Mucosa of rectum (tissue), 2 donors: ENCODE measurements at regions not wholly inside any gene's neighbourhood (a gene's known extent, or its start where the extent isn't known, plus 50 kb on each side); places are given as distances from the start of the nearest gene placed in this dataset.
"Not testable (repeated sequence)": the region's sequence is repeated elsewhere in the genome, so short reads cannot be mapped to it uniquely, and the experiment has no call there.

Experiments used
- H3K27ac ChIP-seq, 2 donors: one replicate each; pipeline ENCODE4 v1.7.0; 2013; ENCODE audit warnings: inconsistent platforms in 2 of 2, low read depth in 2 of 2, low read length in 2 of 2
- H3K27me3 ChIP-seq, 2 donors: one replicate each; pipeline ENCODE4 v1.7.0; 2013; ENCODE audit warnings: low read length in 2 of 2; ENCODE audit not compliant: control insufficient read depth in 2 of 2, insufficient read depth in 2 of 2
- H3K36me3 ChIP-seq, 2 donors: one replicate each; pipeline ENCODE4 v1.7.0; 2013; ENCODE audit warnings: low read length in 2 of 2; ENCODE audit not compliant: control insufficient read depth in 2 of 2, insufficient read depth in 2 of 2
- H3K4me1 ChIP-seq, 2 donors: one replicate each; pipeline ENCODE4 v1.7.0; 2013; ENCODE audit warnings: low read length in 2 of 2, mild to moderate bottlenecking in 1 of 2; ENCODE audit not compliant: control insufficient read depth in 2 of 2, insufficient read depth in 2 of 2
- H3K4me3 ChIP-seq, 2 donors: one replicate each; pipeline ENCODE4 v1.7.0; 2013; ENCODE audit warnings: low read length in 2 of 2
- H3K9ac ChIP-seq, 2 donors: one replicate each; pipeline ENCODE4 v1.7.0; 2013; ENCODE audit warnings: low read length in 2 of 2, low read depth in 1 of 2, mild to moderate bottlenecking in 1 of 2
- H3K9me3 ChIP-seq, 2 donors: one replicate each; pipeline ENCODE4 v1.7.0; 2013; ENCODE audit warnings: low read length in 2 of 2; ENCODE audit not compliant: control insufficient read depth in 2 of 2
- donor health status: healthy.
- donor health status: Normal muscosa, but diverticular disease.

DNA sequence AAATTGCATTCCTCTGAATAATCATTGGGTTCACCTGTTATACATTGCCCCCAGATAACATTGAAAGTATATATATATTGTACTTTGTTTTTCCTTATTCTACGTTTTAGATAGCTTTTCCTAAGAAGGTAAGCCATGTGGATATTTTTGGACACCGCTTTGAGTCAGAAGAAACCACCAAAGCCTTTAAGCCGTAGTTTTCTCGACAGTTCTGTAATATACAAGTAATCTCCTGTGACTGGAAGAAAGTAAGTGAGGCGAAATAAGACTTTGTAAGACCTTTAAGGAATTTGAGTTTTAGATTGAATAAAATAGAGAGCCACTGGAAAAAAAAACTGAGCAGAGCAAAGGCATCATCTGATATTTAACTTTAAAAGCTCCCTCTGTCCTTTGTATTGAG lies 1092.0 kb downstream of the DIPK2A start:
- H3K9ac ChIP-seq: no peak overlapping the region

DNA sequence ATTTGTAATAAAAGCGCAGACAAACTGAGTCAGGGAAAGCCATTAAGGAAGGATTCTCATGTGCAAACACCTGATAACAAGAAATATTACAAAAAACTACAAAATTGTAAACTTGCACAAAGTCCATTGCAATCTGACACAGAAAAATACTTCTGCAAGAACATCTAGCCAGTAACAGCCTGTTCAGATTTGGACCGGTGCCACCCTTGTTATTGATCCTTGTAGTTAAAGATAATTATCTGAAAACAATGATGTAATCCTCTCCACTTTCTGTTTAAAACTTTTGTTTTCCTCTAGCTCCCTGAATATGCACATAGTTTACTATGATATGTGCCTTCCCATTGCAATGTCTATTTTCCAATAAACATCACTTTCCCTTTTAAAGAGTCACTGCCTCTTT lies 1090.2 kb downstream of the PLOD2 start:
- Histone ChIP-seq H3K4me3 (no peak overlapping the region), H3K36me3 (no peaks in the 10 kb centered on the region), H3K27ac (no peak overlapping the region), H3K9me3 (no peaks in the 10 kb centered on the region), H3K4me1 (no peaks in the 10 kb centered on the region), H3K9ac (no peak overlapping the region), H3K27me3 (no peaks in the 10 kb centered on the region)

More for the DNA sequence above, 1092.0 kb downstream of the DIPK2A start:
- no peaks in the 10 kb centered on the region for H3K36me3 ChIP-seq
- H3K4me1 ChIP-seq: no peaks in the 10 kb centered on the region
- no peak overlapping the region for H3K27ac ChIP-seq
- H3K27me3 ChIP-seq: no peaks in the 10 kb centered on the region
- peaks cover 0 to 2% of the 10 kb centered on the region in 2 donors for H3K9me3 ChIP-seq
- H3K4me3 ChIP-seq: no peak overlapping the region

DNA sequence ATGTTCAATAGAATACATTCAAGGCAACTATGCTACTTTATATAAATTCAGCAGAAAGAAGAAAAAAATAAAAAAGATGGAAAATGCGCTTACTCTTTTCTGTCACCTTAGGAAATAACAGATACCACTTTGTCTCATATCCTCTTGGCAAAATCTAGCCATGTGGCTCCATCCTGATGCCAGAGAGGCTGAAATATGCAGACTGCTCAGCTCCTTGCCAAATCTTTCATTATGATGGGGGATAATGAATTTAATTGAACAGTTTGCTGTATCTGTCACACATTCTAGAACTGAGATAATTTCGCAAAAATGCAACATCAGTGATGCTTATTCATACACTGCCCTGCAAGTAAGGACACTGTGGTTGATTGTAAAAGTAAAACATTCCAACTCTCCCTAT lies 1081.5 kb downstream of the PLOD2 start:
- no peak overlapping the region for H3K9ac ChIP-seq

DNA sequence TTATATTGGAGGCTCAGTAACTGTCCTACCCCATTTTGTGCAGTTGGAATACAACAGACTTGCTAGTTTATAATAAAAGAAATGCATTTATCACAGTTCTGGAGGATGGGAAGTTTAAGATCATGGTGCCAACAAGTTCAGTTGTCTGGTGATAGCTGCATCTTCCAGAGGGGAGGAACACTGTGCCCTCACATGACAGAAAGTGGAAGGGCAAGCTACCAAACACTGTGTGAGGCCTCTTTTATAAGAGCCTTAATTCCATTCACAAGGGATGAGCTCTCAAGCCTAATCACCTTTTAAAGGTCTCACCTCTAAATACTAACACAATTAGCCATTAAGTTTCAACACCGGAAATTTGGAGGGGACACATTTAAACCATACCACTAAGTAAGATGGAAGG lies 1073.9 kb downstream of the PLOD2 start:
- no peak overlapping the region for H3K4me3 ChIP-seq
- no peak overlapping the region for H3K27ac ChIP-seq
- H3K9me3 ChIP-seq: peaks cover 0 to 2% of the 10 kb centered on the region in 2 donors
- H3K36me3 ChIP-seq: no peaks in the 10 kb centered on the region
- H3K4me1 ChIP-seq: no peaks in the 10 kb centered on the region
- H3K9ac ChIP-seq: no peak overlapping the region
- no peaks in the 10 kb centered on the region for H3K27me3 ChIP-seq

More for the DNA sequence above, 1081.5 kb downstream of the PLOD2 start:
- Histone ChIP-seq H3K27me3 (no peaks in the 10 kb centered on the region), H3K4me1 (no peaks in the 10 kb centered on the region), H3K36me3 (no peaks in the 10 kb centered on the region), H3K27ac (no peak overlapping the region), H3K4me3 (no peak overlapping the region), H3K9me3 (no peaks in the 10 kb centered on the region)

DNA sequence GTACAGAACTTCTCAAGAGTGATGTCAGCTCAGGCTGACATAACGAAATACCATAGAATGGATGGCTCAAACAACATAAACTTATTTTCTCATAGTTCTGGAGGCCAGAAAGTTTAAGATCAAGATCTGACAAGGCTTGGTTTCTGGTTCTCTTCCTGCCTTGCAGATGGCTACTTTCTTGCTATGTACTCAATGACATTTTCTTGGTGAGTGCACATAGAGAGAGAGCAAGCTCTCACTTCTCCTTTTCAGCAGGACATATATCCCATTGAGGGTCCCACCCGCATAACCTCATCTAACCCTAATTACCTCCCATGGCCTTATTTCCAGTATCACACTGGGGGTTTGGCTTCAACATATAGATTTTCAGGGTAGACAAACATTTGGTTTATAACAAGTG lies 1072.1 kb downstream of the PLOD2 start:
- Histone ChIP-seq H3K4me1 (no peaks in the 10 kb centered on the region), H3K36me3 (no peaks in the 10 kb centered on the region), H3K27me3 (no peaks in the 10 kb centered on the region), H3K27ac (no peak overlapping the region), H3K9me3 (peaks cover 0 to 2% of the 10 kb centered on the region in 2 donors), H3K9ac (no peak overlapping the region), H3K4me3 (no peak overlapping the region)

DNA sequence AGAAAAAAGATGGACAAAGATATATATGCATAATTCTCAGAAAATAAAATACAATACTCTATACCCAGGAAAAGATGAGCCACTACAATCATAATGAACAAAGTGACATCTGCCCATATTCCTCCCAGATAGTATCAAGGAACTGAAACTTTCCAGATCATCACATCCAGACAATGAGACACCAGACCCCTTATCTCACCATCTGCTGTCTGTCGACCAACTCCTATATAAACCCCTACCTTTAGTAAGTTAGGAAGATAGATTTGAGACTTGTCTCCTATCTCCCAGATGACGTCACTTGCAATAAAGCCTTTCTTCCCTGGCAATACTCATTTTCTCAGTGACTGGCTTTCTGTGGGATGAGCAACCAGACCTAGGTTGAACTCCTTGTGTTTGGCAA lies 1071.6 kb downstream of the PLOD2 start:
- Histone ChIP-seq H3K4me3 (no peak overlapping the region), H3K9ac (no peak overlapping the region), H3K9me3 (peaks cover 0 to 2% of the 10 kb centered on the region in 2 donors), H3K27ac (no peak overlapping the region), H3K36me3 (no peaks in the 10 kb centered on the region), H3K4me1 (no peaks in the 10 kb centered on the region), H3K27me3 (no peaks in the 10 kb centered on the region)

DNA sequence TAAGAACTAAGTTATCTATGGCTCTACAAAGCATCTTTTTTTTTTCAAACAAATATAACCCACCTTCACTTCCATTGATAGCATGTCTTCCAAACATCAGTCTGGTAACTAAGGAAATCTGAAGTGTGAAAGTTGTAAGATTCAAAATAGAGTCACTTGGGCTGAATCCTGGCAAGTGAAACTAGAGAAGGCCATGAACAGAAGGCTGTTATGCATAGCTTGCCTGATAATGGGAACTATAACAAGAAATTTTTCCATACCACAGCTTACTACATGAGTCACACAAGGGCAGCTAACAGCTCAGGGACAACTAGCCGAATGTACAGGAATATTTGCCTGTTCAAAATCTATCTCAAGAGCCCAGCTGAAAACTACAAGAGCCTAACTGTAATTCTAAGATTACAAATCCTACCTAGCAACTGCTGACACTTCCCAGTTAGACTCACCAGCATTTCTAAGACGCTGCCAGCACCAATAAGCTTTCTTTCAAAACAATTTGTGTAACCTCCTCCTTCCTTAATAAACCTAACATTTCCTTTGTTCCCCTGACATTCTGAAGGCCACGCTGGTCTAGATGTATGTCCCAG lies 1066.5 kb downstream of the PLOD2 start:
- H3K9ac ChIP-seq: no peak overlapping the region
- no peak overlapping the region for H3K4me3 ChIP-seq
- H3K9me3 ChIP-seq: peaks cover 0 to 2% of the 10 kb centered on the region in 2 donors
- no peaks in the 10 kb centered on the region for H3K36me3 ChIP-seq
- H3K27ac ChIP-seq: no peak overlapping the region
- H3K4me1 ChIP-seq: no peaks in the 10 kb centered on the region
- H3K27me3 ChIP-seq: no peaks in the 10 kb centered on the region

DNA sequence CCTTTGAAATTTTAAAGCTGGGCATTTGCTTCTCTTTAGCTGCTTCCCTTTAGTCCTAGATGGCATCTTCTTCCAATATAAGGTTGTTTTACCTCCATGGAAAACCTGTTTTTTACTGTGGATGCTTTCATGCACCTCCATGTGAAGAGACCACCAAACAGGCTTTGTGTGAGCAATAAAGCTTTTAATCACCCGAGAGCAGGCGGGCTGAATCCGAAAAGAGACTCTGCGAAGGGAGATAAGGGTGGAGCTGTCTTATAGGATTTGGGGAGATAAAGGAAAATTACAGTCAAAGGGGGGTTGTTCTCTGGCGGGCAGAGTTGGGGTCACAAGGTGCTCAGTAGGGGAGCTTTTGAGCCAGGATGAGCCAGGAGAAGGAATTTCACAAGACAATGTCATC lies 1049.8 kb downstream of the PLOD2 start:
- H3K27me3 ChIP-seq, H3K27ac ChIP-seq, H3K36me3 ChIP-seq, H3K9me3 ChIP-seq, H3K4me3 ChIP-seq, H3K4me1 ChIP-seq, H3K9ac ChIP-seq: not testable (repeated sequence)

DNA sequence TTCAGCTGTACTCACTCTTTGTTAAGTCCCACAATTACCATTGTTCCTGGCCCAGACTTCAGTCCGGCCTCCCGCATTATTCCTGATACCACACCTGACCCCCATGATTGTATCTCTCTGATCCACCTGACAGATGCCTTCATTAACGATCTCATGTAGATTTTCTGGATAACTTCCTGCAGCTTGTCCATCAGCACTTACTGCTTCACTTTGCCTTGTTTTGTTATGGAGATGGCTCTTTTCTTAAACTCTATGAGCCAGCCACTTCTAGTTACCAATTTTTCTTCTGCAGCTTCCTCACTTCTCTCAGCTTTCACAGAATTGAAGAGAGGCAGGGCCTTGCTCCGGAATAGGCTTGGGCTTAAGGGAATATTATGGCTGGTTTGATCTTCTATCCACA lies 1044.2 kb downstream of the PLOD2 start:
- no peaks in the 10 kb centered on the region for H3K4me1 ChIP-seq
- no peaks in the 10 kb centered on the region for H3K27me3 ChIP-seq
- H3K4me3 ChIP-seq: no peak overlapping the region
- no peak overlapping the region for H3K27ac ChIP-seq
- no peak overlapping the region for H3K9ac ChIP-seq
- no peaks in the 10 kb centered on the region for H3K36me3 ChIP-seq
- H3K9me3 ChIP-seq: no peaks in the 10 kb centered on the region

DNA sequence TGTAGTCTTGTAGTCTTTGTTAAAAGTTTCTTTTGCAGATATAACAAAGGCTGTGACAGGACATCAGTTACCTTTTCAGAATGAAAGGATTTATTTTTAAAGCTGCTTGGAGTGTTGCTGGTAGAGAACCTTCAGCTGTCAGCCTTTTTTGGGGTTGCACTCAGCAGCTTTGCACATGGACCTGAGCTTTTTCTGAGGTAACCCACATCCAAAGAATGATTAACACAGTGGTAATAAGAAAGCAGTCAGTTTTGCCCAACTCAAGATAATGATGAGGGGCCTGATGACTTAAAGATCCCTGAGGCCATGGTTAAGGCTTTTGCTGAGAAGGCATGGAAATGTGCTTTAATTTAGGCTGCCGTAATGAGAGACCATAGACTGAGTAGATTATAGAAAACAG lies 1042.7 kb downstream of the PLOD2 start:
- Histone ChIP-seq H3K4me1 (no peaks in the 10 kb centered on the region), H3K36me3 (no peaks in the 10 kb centered on the region), H3K27me3 (no peaks in the 10 kb centered on the region), H3K9me3 (no peaks in the 10 kb centered on the region), H3K4me3 (no peak overlapping the region), H3K27ac (no peak overlapping the region), H3K9ac (no peak overlapping the region)
